NCI-H1436 treated with DMSO at 0.1 percent for 48 hours (cell line): ENCODE measurements at regions not wholly inside any gene's neighbourhood (a gene's known extent, or its start where the extent isn't known, plus 50 kb on each side); places are given as distances from the start of the nearest gene placed in this dataset.

Source experiments
- DNase-seq: peaks from one replicate; lab custom pipeline; 2025; lab: John Stamatoyannopoulos, UW

DNA sequence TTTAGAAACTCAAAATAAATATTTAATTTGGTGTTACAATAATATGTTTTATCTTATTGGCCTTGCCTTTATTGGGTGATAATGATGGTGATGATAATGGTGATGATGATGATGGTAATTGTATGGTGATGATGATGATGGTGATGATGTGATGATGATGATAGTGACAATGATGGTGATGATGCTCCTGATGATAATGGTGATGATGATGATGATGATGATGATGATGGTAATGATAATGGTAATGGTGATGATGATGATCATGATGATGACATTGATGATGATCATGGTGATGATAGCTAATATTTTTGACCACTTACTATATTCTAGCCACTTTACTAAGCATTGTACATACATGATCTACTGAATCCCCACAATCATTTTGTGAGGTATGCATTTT is 1548.6 kb upstream of the TMEM132C start:
- DNase-seq, result no peak

GRCh38 chr12:126719912-126720705 is 1546.9 kb upstream of the TMEM132C start:
- no peak for DNase-seq

- no peak for DNase-seq
Measured at GRCh38 chr12:126726481-126727217, 1540.3 kb upstream of the TMEM132C start.

DNA sequence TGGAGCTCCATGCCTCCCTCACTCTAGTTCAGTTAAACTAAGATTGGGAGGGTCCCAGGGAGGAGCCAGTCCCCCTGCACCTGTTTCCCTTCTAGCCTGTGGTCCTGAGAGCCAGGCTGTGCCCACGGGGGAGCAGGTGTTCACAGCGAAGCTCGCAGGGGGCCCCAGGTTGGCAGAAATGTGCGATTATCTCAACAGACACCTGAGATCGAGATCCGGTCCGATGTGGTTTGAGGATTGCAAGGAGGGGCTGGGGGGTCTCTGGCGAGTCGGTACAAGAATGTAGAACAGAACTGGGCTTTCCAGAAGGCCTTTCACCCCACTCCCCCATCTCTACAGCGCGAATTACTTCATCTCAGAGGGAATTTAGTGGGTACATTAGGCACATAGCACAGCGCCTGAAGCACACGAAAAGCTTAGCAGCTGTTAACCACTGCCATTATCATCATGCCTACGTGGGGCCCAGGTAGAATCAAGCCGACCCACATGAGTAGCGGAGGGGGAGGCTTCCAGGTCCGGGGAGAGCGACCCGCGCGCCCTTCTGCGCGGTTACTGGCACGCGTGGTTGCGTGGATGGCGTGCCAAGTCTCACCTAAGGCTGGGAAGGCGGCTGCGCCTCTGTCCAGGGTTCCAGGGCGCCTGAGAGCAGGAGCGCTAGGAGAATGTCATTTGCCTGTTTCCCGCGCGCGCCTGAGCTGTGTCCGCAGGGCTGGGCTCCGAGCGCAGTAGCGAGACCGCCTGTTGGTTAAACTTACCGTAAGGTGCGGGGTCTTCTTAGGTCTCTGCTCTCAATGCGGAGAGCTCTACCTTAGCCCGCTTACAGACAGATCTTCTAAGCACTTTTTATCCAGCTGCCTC is 1539.5 kb upstream of the TMEM132C start:
- no peak for DNase-seq

GRCh38 chr12:126734296-126734695 is 1532.7 kb upstream of the TMEM132C start:
- no peak for DNase-seq

- DNase-seq, result no peak
Measured at GRCh38 chr12:126734710-126735109, 1532.3 kb upstream of the TMEM132C start.

- DNase-seq, result no peak
Measured at GRCh38 chr12:126741536-126742240, 1525.3 kb upstream of the TMEM132C start.

- no peak for DNase-seq
Measured at GRCh38 chr12:126742241-126742641, 1524.7 kb upstream of the TMEM132C start.

DNA sequence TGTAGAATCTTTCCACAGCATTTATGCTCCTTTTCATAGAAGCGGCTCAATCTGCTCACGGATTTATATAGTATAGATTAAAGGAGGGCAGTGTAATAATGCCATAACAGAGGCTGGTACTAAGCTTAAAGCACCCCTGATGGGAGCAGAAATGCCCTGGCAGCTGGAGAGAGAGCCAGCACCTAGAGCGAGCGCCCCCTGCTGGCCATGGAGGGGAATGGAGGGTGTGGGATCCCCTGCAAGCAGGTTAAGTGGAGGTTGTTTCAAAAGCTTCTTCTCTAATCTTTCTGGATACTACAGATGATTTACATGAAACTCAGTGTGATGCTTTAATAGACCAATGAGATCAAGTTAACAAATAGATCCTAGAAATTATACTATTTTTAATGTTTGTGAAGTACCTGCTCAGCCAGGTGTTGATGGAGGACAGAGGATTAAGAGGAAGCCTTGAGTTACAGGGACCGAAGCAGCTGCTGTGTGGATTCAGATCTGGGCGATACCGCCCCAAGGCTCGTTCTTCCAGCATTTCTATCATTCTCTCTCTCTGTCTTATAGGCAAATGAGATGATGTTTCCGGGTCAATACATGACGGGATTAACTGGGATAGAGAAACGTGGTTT is 1519.3 kb upstream of the TMEM132C start:
- DNase-seq, result no peak

DNA sequence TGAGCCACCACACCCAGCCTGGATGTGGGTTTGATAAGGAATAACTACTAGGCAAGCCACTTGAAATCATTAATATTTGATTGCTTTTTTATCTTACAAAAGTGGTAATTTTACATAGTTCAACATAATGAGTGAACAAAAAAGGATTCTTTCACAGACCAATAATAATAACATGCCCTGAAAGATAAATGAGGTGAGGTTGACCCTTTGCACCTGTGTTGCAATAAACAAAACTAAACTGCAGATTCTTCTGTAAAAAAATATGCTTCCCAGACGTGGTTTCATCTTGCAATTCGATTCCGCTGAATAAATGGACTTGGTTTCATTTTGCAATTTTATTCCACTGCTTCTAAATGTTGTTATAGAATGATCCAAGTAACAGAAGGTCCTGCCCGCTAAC is 1514.9 kb upstream of the TMEM132C start:
- DNase-seq, result no peak

GRCh38 chr12:126757326-126757725 is 1509.6 kb upstream of the TMEM132C start:
- no peak for DNase-seq

DNA sequence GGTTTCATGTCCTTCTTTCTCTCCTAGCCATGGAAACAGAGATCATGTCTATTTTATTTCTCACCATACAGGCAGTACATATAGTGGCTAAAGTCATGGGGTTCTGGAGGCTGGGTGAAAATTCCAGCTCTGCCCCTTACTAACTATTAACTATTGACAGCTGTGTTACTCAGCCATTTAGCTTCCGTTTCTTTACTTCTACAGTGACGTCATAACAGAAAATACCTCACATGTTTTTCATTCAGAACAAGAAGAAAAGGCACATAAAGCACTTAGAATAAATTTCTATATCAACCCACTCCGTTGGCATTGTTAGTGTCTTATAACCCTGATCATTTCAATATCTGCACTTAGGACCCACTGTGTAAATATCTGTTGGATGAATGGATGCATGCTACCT is 1506.9 kb upstream of the TMEM132C start:
- no peak for DNase-seq

DNA sequence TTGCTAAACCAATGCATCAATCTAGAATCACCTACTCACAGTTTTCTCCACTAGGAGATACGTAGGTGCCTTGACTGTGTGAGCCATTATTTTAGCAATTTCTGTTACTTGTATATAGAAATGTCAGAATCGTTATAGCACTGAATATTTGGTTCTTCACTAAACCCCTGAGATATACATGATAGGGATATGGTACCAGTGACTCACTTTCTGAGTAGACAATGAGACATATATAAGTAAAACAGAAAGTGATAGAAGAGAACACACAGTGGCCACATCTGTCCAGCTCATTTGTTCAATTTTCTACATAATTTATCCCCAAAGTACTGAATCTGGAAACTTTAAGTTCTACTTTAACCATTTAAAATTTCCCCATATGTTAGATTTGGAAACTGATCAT is 1505.5 kb upstream of the TMEM132C start:
- DNase-seq, result no peak

DNA sequence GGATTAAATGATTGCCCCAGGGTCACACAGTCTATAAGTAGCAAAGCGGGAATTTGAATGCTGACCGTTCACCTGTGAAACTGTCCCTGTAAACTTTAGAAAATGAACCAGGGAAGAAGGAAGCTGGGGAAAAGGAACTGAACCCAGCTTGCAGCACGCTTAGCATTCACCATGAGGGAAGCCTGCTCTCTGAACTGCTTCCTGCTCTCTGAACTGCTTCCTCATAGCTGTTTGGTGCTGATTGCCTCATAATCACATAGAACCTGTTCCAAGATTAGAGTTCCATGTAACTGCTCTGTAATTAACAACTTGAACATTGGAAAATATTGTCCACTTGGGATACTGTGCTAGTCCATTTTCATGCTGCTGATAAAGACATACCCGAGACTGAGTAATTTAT is 1504.8 kb upstream of the TMEM132C start:
- DNase-seq, result no peak

DNA sequence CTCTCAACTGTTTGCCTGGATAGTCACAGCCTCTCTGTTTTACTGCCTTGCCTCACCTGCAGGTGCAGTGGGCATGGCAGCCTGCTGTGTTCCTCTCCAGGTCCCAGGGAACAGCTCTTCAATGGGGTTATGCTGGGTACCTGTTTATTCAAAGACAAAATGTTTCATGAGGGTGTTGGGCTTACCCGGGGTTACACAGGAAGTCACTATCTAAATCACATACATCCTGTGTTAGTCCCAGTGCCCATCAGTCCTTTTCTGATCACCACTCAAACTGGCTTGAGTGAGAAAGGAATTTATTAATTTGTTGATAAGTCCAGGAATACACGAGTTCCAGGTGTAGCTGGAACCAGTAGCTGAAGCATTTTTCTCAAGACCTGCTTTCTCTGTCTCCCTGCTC is 1503.6 kb upstream of the TMEM132C start:
- no peak for DNase-seq

DNA sequence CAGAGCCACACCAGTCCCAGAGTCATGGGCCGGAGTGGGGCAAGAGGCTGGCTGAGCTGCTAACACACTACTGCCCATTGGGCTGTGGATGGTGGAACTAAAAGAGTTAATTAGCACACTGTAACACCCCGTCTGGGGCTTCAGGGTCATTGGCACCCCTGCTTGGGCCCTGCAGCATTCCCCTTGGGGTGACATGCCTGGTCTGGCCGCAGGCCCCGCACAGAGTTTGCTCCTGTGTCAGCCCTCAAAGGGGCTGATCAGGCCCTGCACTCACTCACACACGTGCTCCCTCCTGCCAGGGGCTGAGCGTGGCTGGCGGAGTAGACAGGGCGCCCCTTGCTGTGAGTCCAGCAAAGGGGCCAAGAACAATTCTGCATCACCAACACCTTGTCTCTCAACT is 1499.6 kb upstream of the TMEM132C start:
- DNase-seq, result no peak

DNA sequence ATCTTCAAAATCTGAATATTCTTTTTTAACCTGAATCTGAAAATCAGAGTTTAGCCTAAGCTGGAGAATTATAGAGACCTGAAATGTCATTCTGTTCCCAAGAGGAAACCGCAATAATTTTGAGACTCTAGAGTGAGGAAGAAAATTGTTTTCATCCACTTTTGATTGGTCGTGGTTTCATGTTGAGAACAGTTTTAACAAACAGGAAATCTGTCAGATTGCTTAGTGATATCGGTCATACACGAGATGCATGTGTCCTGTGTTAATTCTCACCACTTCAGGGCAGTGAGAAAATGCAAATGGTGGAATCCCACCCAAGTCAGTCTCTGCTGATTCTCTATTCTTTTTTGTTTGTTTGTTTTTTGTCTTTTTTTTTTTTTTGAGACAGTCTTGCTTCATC is 1498.5 kb upstream of the TMEM132C start:
- DNase-seq, result no peak

GRCh38 chr12:126770188-126770587 is 1496.8 kb upstream of the TMEM132C start:
- no peak for DNase-seq

- DNase-seq, result no peak
Measured at GRCh38 chr12:126772171-126772864, 1494.7 kb upstream of the TMEM132C start.

DNA sequence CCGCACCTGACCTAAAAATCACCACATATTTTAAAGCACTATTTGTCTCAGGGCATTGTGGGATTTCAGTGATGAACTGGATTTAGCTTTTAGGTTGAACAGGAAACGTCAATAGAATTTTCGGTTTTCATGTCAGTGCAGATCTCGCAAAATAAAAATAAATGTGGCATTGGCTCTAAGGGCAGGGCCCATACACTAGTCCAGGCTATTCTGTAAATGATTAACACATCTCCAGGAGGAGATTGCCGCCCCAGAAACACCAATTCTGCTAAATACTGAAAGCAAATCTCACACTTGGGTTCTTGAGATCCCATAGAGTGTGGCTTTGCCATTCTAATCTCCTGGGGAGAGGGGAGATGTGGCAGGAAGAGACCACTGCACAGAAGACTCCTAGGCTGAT is 1494.0 kb upstream of the TMEM132C start:
- no peak for DNase-seq

- DNase-seq, result no peak
Measured at GRCh38 chr12:126773491-126773890, 1493.5 kb upstream of the TMEM132C start.
